CD4-positive, CD25-positive, alpha-beta regulatory T cell (primary cell): ENCODE measurements at regions not wholly inside any gene's neighbourhood (a gene's known extent, or its start where the extent isn't known, plus 50 kb on each side); places are given as distances from the start of the nearest gene placed in this dataset.

Source experiments
- ATAC-seq, 2 donors: fragments of 150-1000 bp; cut with Tn5 transposase; one replicate each; pipeline ENCODE4 v1.10.0; 2021; ENCODE audit warnings: low read depth in 2 of 2, moderate number of reproducible peaks in 2 of 2, moderate library complexity in 1 of 2
- DNase-seq, 3 donors: peaks; one replicate each; pipeline versions ENCODE4 v3.0.0 to v3.0.0-alpha.2; 2012 to 2022; ENCODE audit warnings: mixed read lengths in 1 of 3
- H3K27ac ChIP-seq: one replicate; pipeline ENCODE4 v1.7.0; 2013; ENCODE audit warnings: mild to moderate bottlenecking, low read length; ENCODE audit not compliant: insufficient read depth, poor library complexity, severe bottlenecking
- H3K27me3 ChIP-seq: one replicate; pipeline ENCODE4 v1.7.0; 2013; ENCODE audit warnings: low read length; ENCODE audit not compliant: control insufficient read depth, insufficient read depth
- H3K36me3 ChIP-seq: one replicate; pipeline ENCODE4 v1.7.0; 2013; ENCODE audit warnings: mild to moderate bottlenecking, low read length, moderate library complexity; ENCODE audit not compliant: control insufficient read depth, insufficient read depth
- H3K4me1 ChIP-seq: 2 replicates; pipeline ENCODE4 v1.7.0; 2013; ENCODE audit warnings: mild to moderate bottlenecking, low read length; ENCODE audit not compliant: insufficient read depth, control insufficient read depth, poor library complexity, severe bottlenecking
- H3K4me3 ChIP-seq: one replicate; pipeline ENCODE4 v1.7.0; 2013; ENCODE audit warnings: low read depth, mild to moderate bottlenecking, low read length, moderate library complexity
- H3K9me3 ChIP-seq, 2 experiments: 1 replicate in 1 of 2; 2 replicates in 1 of 2; pipeline ENCODE4 v1.7.0; 2013; ENCODE audit warnings: low read length in 2 of 2, mild to moderate bottlenecking in 1 of 2, moderate library complexity in 1 of 2; ENCODE audit not compliant: control insufficient read depth in 2 of 2
- H3K27ac Mint-ChIP-seq, 3 donors: one replicate each; pipeline ENCODE4 v1.8.0; 2020 to 2022; ENCODE audit warnings: mild to moderate bottlenecking in 3 of 3, mixed read lengths in 3 of 3, moderate library complexity in 2 of 3
- H3K27me3 Mint-ChIP-seq: one replicate; pipeline ENCODE4 v1.8.0; 2022; ENCODE audit warnings: mild to moderate bottlenecking, mixed read lengths
- H3K36me3 Mint-ChIP-seq: one replicate; pipeline ENCODE4 v1.8.0; 2020; ENCODE audit warnings: mixed read lengths
- H3K4me1 Mint-ChIP-seq, 4 donors: one replicate each; pipeline ENCODE4 v1.8.0; 2020 to 2022; ENCODE audit warnings: mixed read lengths in 4 of 4, mild to moderate bottlenecking in 1 of 4
- H3K4me3 Mint-ChIP-seq, 4 donors: one replicate each; pipeline ENCODE4 v1.8.0; 2020 to 2022; ENCODE audit warnings: mild to moderate bottlenecking in 4 of 4, mixed read lengths in 4 of 4, moderate library complexity in 3 of 4
- H3K9me3 Mint-ChIP-seq, 7 donors: one replicate each; pipeline ENCODE4 v1.8.0; 2020 to 2022; ENCODE audit warnings: mixed read lengths in 7 of 7, mild to moderate bottlenecking in 3 of 7, moderate library complexity in 2 of 7

- Mint-ChIP-seq H3K4me3 (no peak overlapping the region), H3K36me3 (no peaks in the 10 kb centered on the region), H3K4me1 (peaks cover 0 to 2% (median 0%) of the 10 kb centered on the region in 4 donors), H3K27ac (no peak overlapping the region), H3K27me3 (no peaks in the 10 kb centered on the region), H3K9me3 (peaks cover 0 to 5% (median 0%) of the 10 kb centered on the region in 7 donors)
- no peak for ATAC-seq
- no peak for DNase-seq
- Histone ChIP-seq H3K9me3 (no peaks in the 10 kb centered on the region), H3K36me3 (no peaks in the 10 kb centered on the region), H3K4me1 (no peaks in the 10 kb centered on the region), H3K27ac (no peak overlapping the region), H3K4me3 (no peak overlapping the region), H3K27me3 (no peaks in the 10 kb centered on the region)
Observed at GRCh38 chr19:34596989-34597388, 80.0 kb downstream of the SCGB2B2 start.

GRCh38 chr19:34596115-34596514 is 80.8 kb downstream of the SCGB2B2 start:
- H3K9me3 Mint-ChIP-seq, result peaks cover 0 to 5% (median 0%) of the 10 kb centered on the region in 7 donors
- H3K4me1 Mint-ChIP-seq, result peaks cover 0 to 2% (median 0%) of the 10 kb centered on the region in 4 donors
- H3K27me3 Mint-ChIP-seq, result no peaks in the 10 kb centered on the region
- H3K4me3 Mint-ChIP-seq, result no peak overlapping the region
- Histone ChIP-seq H3K9me3 (no peaks in the 10 kb centered on the region), H3K4me1 (no peaks in the 10 kb centered on the region), H3K27me3 (no peaks in the 10 kb centered on the region), H3K36me3 (no peaks in the 10 kb centered on the region), H3K4me3 (no peak overlapping the region), H3K27ac (no peak overlapping the region)
- H3K36me3 Mint-ChIP-seq, result no peaks in the 10 kb centered on the region
- DNase-seq (no peak), ATAC-seq (no peak)
- H3K27ac Mint-ChIP-seq, result no peak overlapping the region

- Mint-ChIP-seq H3K36me3 (no peaks in the 10 kb centered on the region), H3K4me3 (no peak overlapping the region), H3K9me3 (peaks cover 0 to 5% (median 0%) of the 10 kb centered on the region in 7 donors), H3K4me1 (peaks cover 0 to 2% (median 0%) of the 10 kb centered on the region in 4 donors), H3K27me3 (no peaks in the 10 kb centered on the region), H3K27ac (no peak overlapping the region)
- Histone ChIP-seq H3K9me3 (no peaks in the 10 kb centered on the region), H3K27me3 (no peaks in the 10 kb centered on the region), H3K4me1 (no peaks in the 10 kb centered on the region), H3K27ac (no peak overlapping the region), H3K36me3 (no peaks in the 10 kb centered on the region), H3K4me3 (no peak overlapping the region)
- DNase-seq (no peak), ATAC-seq (no peak)
Observed at GRCh38 chr19:34595683-34596082, 81.3 kb downstream of the SCGB2B2 start.

GRCh38 chr19:34590228-34590627 is 86.7 kb downstream of the SCGB2B2 start:
- Mint-ChIP-seq H3K36me3 (peaks cover 3% of the 10 kb centered on the region), H3K27me3 (no peaks in the 10 kb centered on the region), H3K4me3 (no peak overlapping the region), H3K27ac (peak overlapping the region in 1 of 3 donors; percentile 72), H3K4me1 (peaks cover 0 to 2% (median 0%) of the 10 kb centered on the region in 4 donors), H3K9me3 (peaks cover 1 to 7% (median 4%) of the 10 kb centered on the region in 7 donors)
- Histone ChIP-seq H3K4me3 (no peak overlapping the region), H3K36me3 (no peaks in the 10 kb centered on the region), H3K27ac (no peak overlapping the region), H3K27me3 (no peaks in the 10 kb centered on the region), H3K9me3 (peaks cover 0 to 2% of the 10 kb centered on the region in 2 experiments), H3K4me1 (no peaks in the 10 kb centered on the region)
- ATAC-seq, result no peak
- no peak for DNase-seq

GRCh38 chr19:34589730-34590129 is 87.2 kb downstream of the SCGB2B2 start:
- no peaks in the 10 kb centered on the region for H3K4me1 Mint-ChIP-seq
- DNase-seq, result no peak
- H3K9me3 Mint-ChIP-seq, result peaks cover 1 to 6% (median 4%) of the 10 kb centered on the region in 7 donors
- Histone ChIP-seq H3K27me3 (no peaks in the 10 kb centered on the region), H3K27ac (no peak overlapping the region), H3K4me1 (no peaks in the 10 kb centered on the region), H3K9me3 (peaks cover 0 to 2% of the 10 kb centered on the region in 2 experiments), H3K36me3 (no peaks in the 10 kb centered on the region), H3K4me3 (no peak overlapping the region)
- H3K27me3 Mint-ChIP-seq, result no peaks in the 10 kb centered on the region
- no peak overlapping the region for H3K4me3 Mint-ChIP-seq
- no peak for ATAC-seq
- H3K36me3 Mint-ChIP-seq, result peaks cover 3% of the 10 kb centered on the region
- no peak overlapping the region for H3K27ac Mint-ChIP-seq

GRCh38 chr19:34588846-34589245 is 88.1 kb downstream of the SCGB2B2 start:
- no peak overlapping the region for H3K4me3 ChIP-seq
- H3K4me1 ChIP-seq, result no peaks in the 10 kb centered on the region
- DNase-seq (no peak), ATAC-seq (no peak)
- Mint-ChIP-seq H3K27me3 (no peaks in the 10 kb centered on the region), H3K9me3 (peaks cover 1 to 6% (median 5%) of the 10 kb centered on the region in 7 donors), H3K27ac (no peak overlapping the region), H3K36me3 (peaks cover 3% of the 10 kb centered on the region), H3K4me3 (no peak overlapping the region), H3K4me1 (no peaks in the 10 kb centered on the region)
- H3K9me3 ChIP-seq, result peaks cover 0 to 4% of the 10 kb centered on the region in 2 experiments
- H3K27ac ChIP-seq, result no peak overlapping the region
- no peaks in the 10 kb centered on the region for H3K36me3 ChIP-seq
- no peaks in the 10 kb centered on the region for H3K27me3 ChIP-seq

GRCh38 chr19:34588249-34588648 is 88.7 kb downstream of the SCGB2B2 start:
- ATAC-seq (no peak), DNase-seq (no peak)
- no peaks in the 10 kb centered on the region for H3K36me3 ChIP-seq
- peaks cover 0 to 4% of the 10 kb centered on the region in 2 experiments for H3K9me3 ChIP-seq
- Mint-ChIP-seq H3K27ac (peak overlapping the region in 1 of 3 donors; percentile 22), H3K27me3 (no peaks in the 10 kb centered on the region), H3K4me3 (no peak overlapping the region), H3K36me3 (peaks cover 3% of the 10 kb centered on the region), H3K9me3 (peaks cover 1 to 6% (median 5%) of the 10 kb centered on the region in 7 donors), H3K4me1 (no peaks in the 10 kb centered on the region)
- H3K27ac ChIP-seq, result no peak overlapping the region
- H3K27me3 ChIP-seq, result no peaks in the 10 kb centered on the region
- no peaks in the 10 kb centered on the region for H3K4me1 ChIP-seq
- no peak overlapping the region for H3K4me3 ChIP-seq

- Histone ChIP-seq H3K9me3 (peaks cover 0 to 2% of the 10 kb centered on the region in 2 experiments), H3K4me3 (no peak overlapping the region), H3K27ac (no peak overlapping the region), H3K27me3 (no peaks in the 10 kb centered on the region), H3K4me1 (no peaks in the 10 kb centered on the region), H3K36me3 (no peaks in the 10 kb centered on the region)
- H3K27me3 Mint-ChIP-seq, result peaks cover 4% of the 10 kb centered on the region
- no peaks in the 10 kb centered on the region for H3K36me3 Mint-ChIP-seq
- peaks cover 0 to 6% (median 0%) of the 10 kb centered on the region in 4 donors for H3K4me1 Mint-ChIP-seq
- ATAC-seq (no peak), DNase-seq (no peak)
- H3K27ac Mint-ChIP-seq, result no peak overlapping the region
- peaks cover 0 to 7% (median 0%) of the 10 kb centered on the region in 7 donors for H3K9me3 Mint-ChIP-seq
- no peak overlapping the region for H3K4me3 Mint-ChIP-seq
Observed at GRCh38 chr19:34580408-34580807, 96.6 kb downstream of the SCGB2B2 start.
